ENCODE measurements at regions not wholly inside any gene's neighbourhood (a gene's known extent, or its start where the extent isn't known, plus 50 kb on each side); places are given as distances from the start of the nearest gene placed in this dataset.
"Not testable (repeated sequence)": the region's sequence is repeated elsewhere in the genome, so short reads cannot be mapped to it uniquely, and the experiment has no call there.

- no peak for DNase-seq (ENCODE audit: low spot score)
Observed at GRCh38 chr12:94863321-94864035, 140.0 kb downstream of the NDUFA12 start.

GRCh38 chr12:94862421-94862820, 141.1 kb downstream of the NDUFA12 start:
- FAIRE-seq: no peak
- DNase-seq (ENCODE audit: low spot score): no peak

More at GRCh38 chr12:94863321-94864035, 140.0 kb downstream of the NDUFA12 start:
- no peak for FAIRE-seq

GRCh38 chr12:94856324-94856723, 147.2 kb downstream of the NDUFA12 start:
- DNase-seq (ENCODE audit: low spot score) (no peak), FAIRE-seq (no peak)

GRCh38 chr12:94855853-94856252, 147.6 kb downstream of the NDUFA12 start:
- FAIRE-seq (no peak), DNase-seq (ENCODE audit: low spot score) (no peak)

- FAIRE-seq (no peak), DNase-seq (ENCODE audit: low spot score) (no peak)
Observed at GRCh38 chr12:94851396-94852028, 152.0 kb downstream of the NDUFA12 start.

GRCh38 chr12:94849411-94849976, 154.0 kb downstream of the NDUFA12 start:
- no peak for FAIRE-seq
- DNase-seq (ENCODE audit: low spot score): no peak

- no peak for FAIRE-seq
- DNase-seq (ENCODE audit: low spot score): no peak
Observed at GRCh38 chr12:94848966-94849365, 154.5 kb downstream of the NDUFA12 start.

GRCh38 chr12:94845110-94845509, 158.4 kb downstream of the NDUFA12 start:
- FAIRE-seq (no peak), DNase-seq (ENCODE audit: low spot score) (no peak)

GRCh38 chr12:94844452-94844851, 159.0 kb downstream of the NDUFA12 start:
- DNase-seq (ENCODE audit: low spot score) (no peak), FAIRE-seq (no peak)

- FAIRE-seq (no peak), DNase-seq (ENCODE audit: low spot score) (no peak)
Observed at GRCh38 chr12:94841904-94842610, 161.4 kb downstream of the NDUFA12 start.

- no peak for DNase-seq (ENCODE audit: low spot score)
- no peak for FAIRE-seq
Observed at GRCh38 chr12:94841177-94841576, 162.3 kb downstream of the NDUFA12 start.

GRCh38 chr12:94839347-94839746, 164.2 kb downstream of the NDUFA12 start:
- no peak for DNase-seq (ENCODE audit: low spot score)
- no peak for FAIRE-seq

- not testable (repeated sequence) for DNase-seq (ENCODE audit: low spot score)
Observed at GRCh38 chr12:94836952-94837670, 166.4 kb downstream of the NDUFA12 start.

GRCh38 chr12:94834036-94834625, 169.4 kb downstream of the NDUFA12 start:
- DNase-seq (ENCODE audit: low spot score): no peak
- FAIRE-seq: no peak

More at GRCh38 chr12:94836952-94837670, 166.4 kb downstream of the NDUFA12 start:
- FAIRE-seq: not testable (repeated sequence)

- DNase-seq (ENCODE audit: low spot score): peak; percentile 39
- FAIRE-seq: no peak
Observed at GRCh38 chr12:94832780-94833681, 170.5 kb downstream of the NDUFA12 start.

- DNase-seq (ENCODE audit: low spot score): no peak
- FAIRE-seq: no peak
Observed at GRCh38 chr12:94832105-94832504, 171.4 kb downstream of the NDUFA12 start.

GRCh38 chr12:94831081-94831751, 172.3 kb downstream of the NDUFA12 start:
- DNase-seq (ENCODE audit: low spot score): no peak
- FAIRE-seq: no peak

GRCh38 chr12:94829552-94829951, 173.9 kb downstream of the NDUFA12 start:
- no peak for FAIRE-seq
- no peak for DNase-seq (ENCODE audit: low spot score)

- FAIRE-seq (no peak), DNase-seq (ENCODE audit: low spot score) (no peak)
Observed at GRCh38 chr12:94819011-94819410, 168.7 kb upstream of the TMCC3 start.
